Mesothelial cell of epicardium (in vitro differentiated cells): ENCODE measurements at regions not wholly inside any gene's neighbourhood (a gene's known extent, or its start where the extent isn't known, plus 50 kb on each side); places are given as distances from the start of the nearest gene placed in this dataset.

Experiments
- DNase-seq, 2 experiments: peaks; one replicate each; pipeline ENCODE4 v3.0.0; 2021; ENCODE audit warnings: low spot score in 2 of 2; ENCODE audit not compliant: unreplicated experiment in 2 of 2
- H3K27ac Mint-ChIP-seq: 2 replicates; pipeline ENCODE4 v1.8.0; 2021; ENCODE audit warnings: mixed read lengths
- H3K27me3 Mint-ChIP-seq: 2 replicates; pipeline ENCODE4 v1.8.0; 2021; ENCODE audit warnings: low read depth, mixed read lengths
- H3K36me3 Mint-ChIP-seq: 2 replicates; pipeline ENCODE4 v1.8.0; 2021; ENCODE audit warnings: mixed read lengths
- H3K4me1 Mint-ChIP-seq: 2 replicates; pipeline ENCODE4 v1.8.0; 2021; ENCODE audit warnings: mixed read lengths
- H3K4me3 Mint-ChIP-seq: 2 replicates; pipeline ENCODE4 v1.8.0; 2021; ENCODE audit warnings: mild to moderate bottlenecking, moderate library complexity, mixed read lengths
- H3K9me3 Mint-ChIP-seq: 2 replicates; pipeline ENCODE4 v1.8.0; 2021; ENCODE audit warnings: mixed read lengths
- TF ChIP-seq, protein P1 (sequence below): fragments of 200-600 bp; sonication (generic); IDR thresholded peaks from one replicate; pipeline ENCODE4 v1.5.0; 2021; ENCODE audit warnings: antibody characterized with exemption; ENCODE audit not compliant: unreplicated experiment

DNA sequence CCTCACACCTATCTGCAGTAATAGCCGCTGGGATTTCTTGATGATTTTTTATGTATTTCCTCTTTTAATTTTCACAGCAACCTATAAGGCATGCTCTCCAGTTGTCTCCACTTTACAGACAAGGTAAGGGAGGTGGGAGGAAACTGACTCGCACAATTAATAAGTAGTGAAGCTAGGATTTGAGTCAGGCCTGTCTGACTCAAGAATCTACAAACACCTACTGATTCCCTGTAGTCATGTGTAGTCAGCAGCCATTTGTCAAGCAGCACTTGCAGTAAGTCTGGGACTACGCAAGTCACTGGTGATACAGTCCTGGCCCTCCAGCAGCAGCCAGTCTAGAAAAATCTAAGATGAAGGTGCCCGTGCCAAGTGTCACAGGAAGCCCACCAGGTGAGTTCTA, 193.6 kb upstream of the PKDCC start:
- H3K9me3 Mint-ChIP-seq: no peaks in the 10 kb centered on the region
- peaks cover 3% of the 10 kb centered on the region for H3K4me1 Mint-ChIP-seq
- H3K4me3 Mint-ChIP-seq: no peak overlapping the region
- DNase-seq: no peak
- no peaks in the 10 kb centered on the region for H3K36me3 Mint-ChIP-seq
- H3K27me3 Mint-ChIP-seq: peaks cover 13% of the 10 kb centered on the region
- TF ChIP-seq, protein P1, sequence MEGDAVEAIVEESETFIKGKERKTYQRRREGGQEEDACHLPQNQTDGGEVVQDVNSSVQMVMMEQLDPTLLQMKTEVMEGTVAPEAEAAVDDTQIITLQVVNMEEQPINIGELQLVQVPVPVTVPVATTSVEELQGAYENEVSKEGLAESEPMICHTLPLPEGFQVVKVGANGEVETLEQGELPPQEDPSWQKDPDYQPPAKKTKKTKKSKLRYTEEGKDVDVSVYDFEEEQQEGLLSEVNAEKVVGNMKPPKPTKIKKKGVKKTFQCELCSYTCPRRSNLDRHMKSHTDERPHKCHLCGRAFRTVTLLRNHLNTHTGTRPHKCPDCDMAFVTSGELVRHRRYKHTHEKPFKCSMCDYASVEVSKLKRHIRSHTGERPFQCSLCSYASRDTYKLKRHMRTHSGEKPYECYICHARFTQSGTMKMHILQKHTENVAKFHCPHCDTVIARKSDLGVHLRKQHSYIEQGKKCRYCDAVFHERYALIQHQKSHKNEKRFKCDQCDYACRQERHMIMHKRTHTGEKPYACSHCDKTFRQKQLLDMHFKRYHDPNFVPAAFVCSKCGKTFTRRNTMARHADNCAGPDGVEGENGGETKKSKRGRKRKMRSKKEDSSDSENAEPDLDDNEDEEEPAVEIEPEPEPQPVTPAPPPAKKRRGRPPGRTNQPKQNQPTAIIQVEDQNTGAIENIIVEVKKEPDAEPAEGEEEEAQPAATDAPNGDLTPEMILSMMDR: no peak
- H3K27ac Mint-ChIP-seq: no peak overlapping the region

DNA sequence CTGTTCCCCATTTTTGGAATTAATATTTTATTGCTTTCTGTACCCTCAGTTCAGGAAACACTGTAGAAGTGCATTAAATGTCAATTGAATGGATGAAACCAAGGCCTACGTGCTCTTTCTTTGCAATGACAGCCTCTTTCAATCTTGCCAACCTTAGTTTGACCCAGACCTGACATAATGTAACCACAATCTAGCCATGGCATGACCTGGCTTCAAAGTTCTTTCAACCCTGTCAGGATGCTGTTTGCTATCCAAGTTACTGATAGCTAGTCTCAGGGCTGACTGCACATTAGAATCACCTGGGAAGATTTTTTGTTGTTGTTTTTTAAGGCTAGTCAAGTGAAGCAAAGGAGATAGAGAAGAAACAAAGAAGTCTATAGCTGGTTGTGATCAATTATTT, 190.9 kb upstream of the PKDCC start:
- H3K9me3 Mint-ChIP-seq: no peaks in the 10 kb centered on the region
- no peak for DNase-seq

DNA sequence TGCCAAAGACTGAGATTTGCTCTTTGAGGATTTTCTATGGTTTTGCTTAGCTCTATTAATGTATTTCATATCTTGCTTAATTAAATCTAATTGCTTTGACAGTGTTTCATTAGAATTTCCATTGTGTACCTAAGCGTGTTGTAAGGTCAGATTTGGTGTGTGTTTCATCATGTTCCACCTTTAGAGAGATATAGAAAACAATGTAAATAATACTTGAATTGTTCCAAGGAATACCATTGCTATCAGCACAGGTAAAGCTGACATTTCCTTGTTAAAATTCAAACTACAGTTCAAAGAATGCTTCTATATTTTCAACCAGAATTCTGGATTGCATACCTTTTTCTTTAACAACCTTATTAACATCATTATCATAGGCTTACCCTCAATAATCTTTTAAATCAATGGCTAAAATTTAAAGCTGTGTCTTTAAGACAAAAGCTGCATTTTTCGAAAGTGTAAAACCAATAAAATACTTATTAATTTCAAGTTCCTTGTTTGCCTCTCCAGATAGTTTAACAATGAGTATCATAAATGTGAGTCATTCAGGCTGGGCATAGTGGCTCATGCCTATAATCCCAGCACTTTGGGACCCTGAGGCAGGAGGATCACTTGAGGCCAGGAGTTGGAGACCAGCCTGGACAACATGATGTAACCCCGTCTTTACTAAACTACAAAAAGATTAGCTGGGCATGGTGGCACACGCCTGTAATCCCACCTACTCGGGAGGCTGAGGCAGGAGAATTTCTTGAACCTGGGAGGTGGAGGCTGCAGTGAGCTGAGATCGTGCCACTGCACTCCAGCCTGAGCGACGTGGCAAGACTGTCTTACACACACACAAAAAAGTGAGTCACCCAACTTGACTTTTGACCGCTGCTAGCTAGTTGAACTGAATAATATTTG, 188.0 kb upstream of the PKDCC start:
- H3K9me3 Mint-ChIP-seq: no peaks in the 10 kb centered on the region
- TF ChIP-seq, protein P1: no peak
- H3K4me1 Mint-ChIP-seq: no peaks in the 10 kb centered on the region
- H3K36me3 Mint-ChIP-seq: no peaks in the 10 kb centered on the region
- H3K27me3 Mint-ChIP-seq: no peaks in the 10 kb centered on the region
- H3K27ac Mint-ChIP-seq: no peak overlapping the region
- DNase-seq: no peak
- H3K4me3 Mint-ChIP-seq: no peak overlapping the region

More for the DNA sequence above, 190.9 kb upstream of the PKDCC start:
- Mint-ChIP-seq H3K4me3 (no peak overlapping the region), H3K27me3 (peaks cover 2% of the 10 kb centered on the region), H3K36me3 (no peaks in the 10 kb centered on the region), H3K4me1 (peaks cover 3% of the 10 kb centered on the region), H3K27ac (no peak overlapping the region)
- TF ChIP-seq, protein P1: no peak

DNA sequence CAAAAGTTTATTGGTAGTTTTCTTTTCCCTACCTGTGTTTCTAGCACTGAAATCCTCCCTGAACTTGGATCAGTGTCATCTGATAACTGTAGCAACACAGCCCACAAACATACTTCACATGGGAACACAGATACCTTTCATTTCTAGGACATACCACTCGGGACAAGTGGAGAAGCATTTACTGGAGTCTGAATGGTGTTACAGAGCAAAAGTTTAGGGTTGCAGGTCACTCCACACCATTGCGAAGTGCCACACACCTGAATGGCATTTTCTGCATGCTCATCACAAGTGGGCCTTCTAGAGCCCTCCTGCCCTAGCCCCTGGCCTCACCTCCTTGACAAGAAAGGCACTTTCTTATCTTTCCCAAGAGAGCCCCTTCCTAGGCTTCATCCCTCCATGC, 184.8 kb upstream of the PKDCC start:
- no peaks in the 10 kb centered on the region for H3K9me3 Mint-ChIP-seq
- H3K27me3 Mint-ChIP-seq: no peaks in the 10 kb centered on the region
- peaks cover 10% of the 10 kb centered on the region for H3K4me1 Mint-ChIP-seq
- no peak for DNase-seq
- TF ChIP-seq, protein P1: no peak
- no peak overlapping the region for H3K27ac Mint-ChIP-seq
- H3K36me3 Mint-ChIP-seq: no peaks in the 10 kb centered on the region
- no peak overlapping the region for H3K4me3 Mint-ChIP-seq

DNA sequence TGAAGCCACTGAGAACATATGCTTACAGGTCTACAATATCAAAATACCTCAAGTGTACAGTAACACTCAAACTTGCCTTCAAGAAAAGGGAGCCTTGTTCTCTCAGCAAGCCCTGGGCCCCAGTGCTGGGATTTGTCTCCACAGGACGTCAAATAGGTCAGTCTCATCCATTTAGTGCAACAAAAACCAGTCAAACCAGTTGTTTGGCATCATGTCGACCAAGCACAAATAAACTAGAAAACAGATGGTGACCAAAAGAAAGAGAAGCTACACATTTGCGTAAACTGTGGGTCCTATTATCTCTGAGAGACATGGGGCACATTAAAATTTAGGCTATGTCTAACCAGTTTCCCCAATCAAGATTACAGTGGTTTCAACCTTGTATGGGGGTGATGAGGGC, 182.6 kb upstream of the PKDCC start:
- Mint-ChIP-seq H3K36me3 (no peaks in the 10 kb centered on the region), H3K4me3 (no peak overlapping the region), H3K9me3 (no peaks in the 10 kb centered on the region), H3K27ac (no peak overlapping the region), H3K4me1 (peaks cover 19% of the 10 kb centered on the region), H3K27me3 (no peaks in the 10 kb centered on the region)
- TF ChIP-seq, protein P1: no peak
- DNase-seq: no peak
